Retinal pigment epithelial cell (primary cell): ENCODE measurements at regions not wholly inside any gene's neighbourhood (a gene's known extent, or its start where the extent isn't known, plus 50 kb on each side); places are given as distances from the start of the nearest gene placed in this dataset.

Experiments used
- DNase-seq: peaks from one replicate; pipeline ENCODE4 v3.0.0-alpha.2; 2010; ENCODE audit warnings: low read depth
- H3K4me3 ChIP-seq: 2 replicates; pipeline ENCODE4 v1.5.1; 2011; ENCODE audit warnings: mild to moderate bottlenecking, low read length, control low read depth, moderate library complexity
- CTCF ChIP-seq: conservative IDR thresholded peaks from 2 replicates; pipeline ENCODE4 v1.5.1; 2011; ENCODE audit warnings: low read depth, low read length, control low read depth, inconsistent platforms

GRCh38 chr13:27327633-27328032 is 57.0 kb downstream of the RASL11A start:
- DNase-seq = no peak
- TF ChIP-seq CTCF = no peak
- H3K4me3 ChIP-seq = no peak overlapping the region

GRCh38 chr13:27329210-27329609 is 58.6 kb downstream of the RASL11A start:
- TF ChIP-seq CTCF = no peak
- DNase-seq = no peak
- no peak overlapping the region for H3K4me3 ChIP-seq

GRCh38 chr13:27334774-27335435 is 64.3 kb downstream of the RASL11A start:
- no peak for TF ChIP-seq CTCF
- H3K4me3 ChIP-seq = no peak overlapping the region
- DNase-seq = peak; percentile 75

GRCh38 chr13:27336014-27336673 is 65.5 kb downstream of the RASL11A start:
- no peak for TF ChIP-seq CTCF
- no peak for DNase-seq

GRCh38 chr13:27338207-27338606 is 67.6 kb downstream of the RASL11A start:
- DNase-seq = no peak
- no peak overlapping the region for H3K4me3 ChIP-seq
- no peak for TF ChIP-seq CTCF

More at GRCh38 chr13:27336014-27336673, 65.5 kb downstream of the RASL11A start:
- no peak overlapping the region for H3K4me3 ChIP-seq

GRCh38 chr13:27338816-27339215 is 68.2 kb downstream of the RASL11A start:
- TF ChIP-seq CTCF = peak; percentile 38
- no peak overlapping the region for H3K4me3 ChIP-seq
- no peak for DNase-seq

- DNase-seq = no peak
- peak; percentile 82 for TF ChIP-seq CTCF
- no peak overlapping the region for H3K4me3 ChIP-seq
These were observed 68.7 kb downstream of the RASL11A start for GRCh38 chr13:27339299-27339698.
